Suprapubic skin (tissue), 4 donors: ENCODE measurements at regions not wholly inside any gene's neighbourhood (a gene's known extent, or its start where the extent isn't known, plus 50 kb on each side); places are given as distances from the start of the nearest gene placed in this dataset.

Experiments
- DNase-seq, 2 donors: peaks; one replicate each; pipeline ENCODE4 v3.0.0-alpha.2; 2019; ENCODE audit warnings: low spot score in 2 of 2
- H3K27ac ChIP-seq: fragments of 200-600 bp; sonication (generic); one replicate; pipeline ENCODE4 v1.5.1; 2019
- H3K27me3 ChIP-seq: fragments of 200-600 bp; sonication (generic); one replicate; pipeline ENCODE4 v1.5.1; 2019
- H3K36me3 ChIP-seq: fragments of 200-600 bp; sonication (generic); one replicate; pipeline ENCODE4 v1.5.1; 2019
- H3K4me1 ChIP-seq: fragments of 200-600 bp; sonication (generic); one replicate; pipeline ENCODE4 v1.5.1; 2019
- H3K4me3 ChIP-seq: fragments of 200-600 bp; sonication (generic); one replicate; pipeline ENCODE4 v1.5.1; 2019; ENCODE audit warnings: mild to moderate bottlenecking
- H3K9me3 ChIP-seq: fragments of 200-600 bp; sonication (generic); one replicate; pipeline ENCODE4 v1.5.1; 2019
- EP300 ChIP-seq: sonication (generic); formaldehyde crosslinking; IDR thresholded peaks from one replicate; pipeline ENCODE4 v1.6.1; 2017; ENCODE audit warnings: antibody characterized with exemption
- POLR2A ChIP-seq, 2 donors: fragments of 450-650 bp; IDR thresholded peaks; one replicate each; pipeline ENCODE4 v1.6.1; 2017; ENCODE audit warnings: antibody characterized with exemption in 2 of 2, mild to moderate bottlenecking in 2 of 2, moderate library complexity in 2 of 2
- POLR2AphosphoS5 ChIP-seq, 3 donors: sonication (generic); formaldehyde crosslinking; IDR thresholded peaks; one replicate each; pipeline ENCODE4 v1.6.1; 2017; ENCODE audit warnings: antibody characterized with exemption in 3 of 3
- WGBS: methylation state at CpG from one replicate; pipeline ENCODE4 v1.1.5; 2018; 5-methylcytosine and 5-hydroxymethylcytosine counted together
- TF ChIP-seq, protein P1 (sequence below), 2 donors: fragments of 200-600 bp in 1 of 2; fragments of 450-650 bp in 1 of 2; sonication (generic) in 1 of 2; IDR thresholded peaks; one replicate each; pipeline ENCODE4 v1.5.1; 2016 to 2019; ENCODE audit warnings: antibody characterized with exemption in 2 of 2, mild to moderate bottlenecking in 1 of 2, moderate library complexity in 1 of 2

DNA sequence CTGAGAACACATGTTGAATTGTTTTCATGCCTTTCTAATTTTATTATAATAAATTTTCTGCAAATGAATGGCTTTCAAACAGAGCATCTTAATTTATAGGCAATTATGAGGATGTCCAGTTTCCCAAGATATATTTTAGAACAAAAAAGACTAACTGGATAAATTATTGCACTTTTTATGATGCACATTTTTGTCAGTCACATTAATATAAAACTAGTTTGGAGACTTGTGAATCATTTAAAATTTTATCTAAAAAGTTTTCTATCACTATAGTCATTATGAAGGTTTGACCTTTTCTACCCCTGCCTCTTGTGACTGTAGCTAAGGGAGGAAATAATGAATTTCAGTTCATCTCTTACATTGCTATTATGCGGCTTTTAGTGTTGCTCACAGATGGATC, 393.8 kb downstream of the TAF11L14 start:
- Histone ChIP-seq H3K36me3 (no peaks in the 10 kb centered on the region), H3K27ac (no peak overlapping the region), H3K9me3 (no peaks in the 10 kb centered on the region), H3K4me1 (no peaks in the 10 kb centered on the region), H3K27me3 (no peaks in the 10 kb centered on the region), H3K4me3 (no peak overlapping the region)
- DNase-seq: no peak
- WGBS: 70% methylated on average over 1 of the region's 1 CpG
- TF ChIP-seq, protein P1, sequence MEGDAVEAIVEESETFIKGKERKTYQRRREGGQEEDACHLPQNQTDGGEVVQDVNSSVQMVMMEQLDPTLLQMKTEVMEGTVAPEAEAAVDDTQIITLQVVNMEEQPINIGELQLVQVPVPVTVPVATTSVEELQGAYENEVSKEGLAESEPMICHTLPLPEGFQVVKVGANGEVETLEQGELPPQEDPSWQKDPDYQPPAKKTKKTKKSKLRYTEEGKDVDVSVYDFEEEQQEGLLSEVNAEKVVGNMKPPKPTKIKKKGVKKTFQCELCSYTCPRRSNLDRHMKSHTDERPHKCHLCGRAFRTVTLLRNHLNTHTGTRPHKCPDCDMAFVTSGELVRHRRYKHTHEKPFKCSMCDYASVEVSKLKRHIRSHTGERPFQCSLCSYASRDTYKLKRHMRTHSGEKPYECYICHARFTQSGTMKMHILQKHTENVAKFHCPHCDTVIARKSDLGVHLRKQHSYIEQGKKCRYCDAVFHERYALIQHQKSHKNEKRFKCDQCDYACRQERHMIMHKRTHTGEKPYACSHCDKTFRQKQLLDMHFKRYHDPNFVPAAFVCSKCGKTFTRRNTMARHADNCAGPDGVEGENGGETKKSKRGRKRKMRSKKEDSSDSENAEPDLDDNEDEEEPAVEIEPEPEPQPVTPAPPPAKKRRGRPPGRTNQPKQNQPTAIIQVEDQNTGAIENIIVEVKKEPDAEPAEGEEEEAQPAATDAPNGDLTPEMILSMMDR (IDR thresholded peaks at IDR 0.05): no peak
- no peak for TF ChIP-seq POLR2AphosphoS5 (IDR thresholded peaks at IDR 0.05)
- TF ChIP-seq POLR2A (IDR thresholded peaks at IDR 0.05): no peak
- no peak for TF ChIP-seq EP300

DNA sequence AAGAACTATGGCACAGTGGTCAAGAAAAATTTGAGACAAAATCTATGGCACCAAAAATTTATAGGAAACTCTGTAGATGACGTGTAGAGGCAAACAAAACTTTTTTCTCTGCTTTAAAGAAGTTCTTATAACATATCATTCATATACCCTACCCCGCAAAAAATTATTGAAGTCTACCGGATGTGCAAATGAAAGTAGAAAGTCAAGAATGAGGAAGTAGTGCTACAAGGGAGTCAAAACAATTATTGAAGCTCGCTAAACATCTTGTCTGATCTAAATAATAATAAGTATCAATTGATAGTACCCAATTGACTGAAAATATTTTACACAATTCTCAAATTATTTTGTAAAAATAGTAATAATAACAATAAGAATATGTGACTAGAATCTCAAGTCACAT, 398.5 kb downstream of the TAF11L14 start:
- no peak for TF ChIP-seq EP300
- TF ChIP-seq, protein P1 (IDR thresholded peaks at IDR 0.05): no peak
- TF ChIP-seq POLR2AphosphoS5 (IDR thresholded peaks at IDR 0.05): no peak
- TF ChIP-seq POLR2A (IDR thresholded peaks at IDR 0.05): no peak
- H3K9me3 ChIP-seq: no peaks in the 10 kb centered on the region
- no peaks in the 10 kb centered on the region for H3K36me3 ChIP-seq
- H3K4me1 ChIP-seq: no peaks in the 10 kb centered on the region
- no peak for DNase-seq
- H3K4me3 ChIP-seq: no peak overlapping the region
- 79% methylated on average over 4 of the region's 4 CpGs for WGBS
- H3K27me3 ChIP-seq: no peaks in the 10 kb centered on the region
- no peak overlapping the region for H3K27ac ChIP-seq

DNA sequence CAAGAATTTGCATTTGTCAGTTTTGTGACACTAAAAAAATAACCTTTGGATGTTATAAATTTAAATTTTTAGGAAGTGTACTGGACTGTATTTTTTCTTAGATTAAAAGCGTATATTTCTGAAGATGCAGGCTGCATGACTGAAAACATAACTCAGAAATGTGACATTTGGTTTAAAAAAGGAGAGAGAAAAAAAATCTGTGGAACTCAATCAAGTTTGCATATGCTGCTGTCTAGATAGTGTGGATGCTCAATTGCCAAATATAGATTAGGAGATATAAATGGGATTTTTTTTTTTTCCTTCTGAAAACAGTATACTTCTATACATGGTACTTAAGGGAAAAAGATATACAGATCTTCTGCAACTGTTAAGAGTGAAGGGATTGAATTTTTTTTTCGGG, 402.3 kb downstream of the TAF11L14 start:
- Histone ChIP-seq H3K36me3 (no peaks in the 10 kb centered on the region), H3K9me3 (no peaks in the 10 kb centered on the region), H3K4me1 (no peaks in the 10 kb centered on the region), H3K27me3 (no peaks in the 10 kb centered on the region), H3K27ac (no peak overlapping the region), H3K4me3 (no peak overlapping the region)
- DNase-seq: no peak
- WGBS: 90% methylated on average over 2 of the region's 2 CpGs
- TF ChIP-seq POLR2AphosphoS5 (IDR thresholded peaks at IDR 0.05) (no peak), POLR2A (IDR thresholded peaks at IDR 0.05) (no peak), EP300 (no peak)
- TF ChIP-seq, protein P1 (IDR thresholded peaks at IDR 0.05): no peak

DNA sequence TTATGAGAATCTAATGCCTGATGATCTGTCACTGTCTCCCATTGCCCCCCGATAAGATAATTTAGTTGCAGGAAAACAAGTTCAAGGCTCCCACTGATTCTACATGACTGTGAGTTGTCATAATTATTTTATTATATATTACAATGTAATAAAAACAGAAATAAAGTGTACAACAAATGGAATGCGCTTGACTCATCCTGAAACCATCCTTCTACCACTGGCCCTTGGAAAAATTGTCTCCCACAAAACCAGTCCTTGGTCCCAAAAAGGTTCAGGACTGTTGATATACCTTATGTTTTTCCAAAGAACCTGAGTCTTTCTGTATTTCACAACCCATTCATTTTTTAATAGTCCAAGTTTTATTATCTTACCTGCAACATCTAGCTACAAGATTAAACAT, 403.5 kb downstream of the TAF11L14 start:
- 95% methylated on average over 2 of the region's 2 CpGs for WGBS
- Histone ChIP-seq H3K4me1 (no peaks in the 10 kb centered on the region), H3K27ac (no peak overlapping the region), H3K9me3 (no peaks in the 10 kb centered on the region), H3K27me3 (no peaks in the 10 kb centered on the region), H3K4me3 (no peak overlapping the region), H3K36me3 (no peaks in the 10 kb centered on the region)
- TF ChIP-seq, protein P1 (IDR thresholded peaks at IDR 0.05): no peak
- TF ChIP-seq POLR2AphosphoS5 (IDR thresholded peaks at IDR 0.05): no peak
- no peak for TF ChIP-seq POLR2A (IDR thresholded peaks at IDR 0.05)
- no peak for TF ChIP-seq EP300
- DNase-seq: no peak

DNA sequence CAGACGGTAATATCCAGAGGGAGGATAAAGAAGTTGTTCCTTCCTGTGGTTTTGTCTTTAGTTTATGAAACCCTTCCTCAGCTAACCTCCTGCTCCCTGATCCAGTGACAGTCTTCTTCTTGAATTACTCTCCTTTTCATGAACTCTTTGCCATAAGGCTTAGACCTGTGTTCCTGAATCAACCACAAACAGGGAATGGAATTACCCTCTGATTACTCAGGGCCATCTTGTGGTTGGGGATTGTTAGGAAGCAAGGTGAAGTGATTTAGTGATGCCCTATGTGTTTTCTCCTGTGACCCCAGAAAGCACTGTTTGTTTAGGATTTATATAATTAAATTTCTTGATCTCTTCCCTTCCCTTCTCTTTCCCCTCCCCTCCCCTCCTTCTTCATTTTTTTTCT, 409.1 kb downstream of the TAF11L14 start:
- WGBS: 67% methylated on average over 1 of the region's 1 CpG
- Histone ChIP-seq H3K4me1 (no peaks in the 10 kb centered on the region), H3K27me3 (no peaks in the 10 kb centered on the region), H3K4me3 (no peak overlapping the region), H3K9me3 (no peaks in the 10 kb centered on the region), H3K27ac (no peak overlapping the region), H3K36me3 (no peaks in the 10 kb centered on the region)
- TF ChIP-seq, protein P1 (IDR thresholded peaks at IDR 0.05): no peak
- no peak for DNase-seq
